VCaP (cell line): ENCODE measurements at regions not wholly inside any gene's neighbourhood (a gene's known extent, or its start where the extent isn't known, plus 50 kb on each side); places are given as distances from the start of the nearest gene placed in this dataset.

Source experiments
- H3K27ac ChIP-seq: fragments of 450-650 bp; 2 replicates; pipeline ENCODE4 v1.5.1; 2017
- TF ChIP-seq, protein P1 (sequence below): fragments of 450-650 bp; conservative IDR thresholded peaks from 2 replicates; pipeline ENCODE4 v1.5.1; 2017; ENCODE audit warnings: mild to moderate bottlenecking, moderate library complexity

- no peak overlapping the region for H3K27ac ChIP-seq
- TF ChIP-seq, protein P1, sequence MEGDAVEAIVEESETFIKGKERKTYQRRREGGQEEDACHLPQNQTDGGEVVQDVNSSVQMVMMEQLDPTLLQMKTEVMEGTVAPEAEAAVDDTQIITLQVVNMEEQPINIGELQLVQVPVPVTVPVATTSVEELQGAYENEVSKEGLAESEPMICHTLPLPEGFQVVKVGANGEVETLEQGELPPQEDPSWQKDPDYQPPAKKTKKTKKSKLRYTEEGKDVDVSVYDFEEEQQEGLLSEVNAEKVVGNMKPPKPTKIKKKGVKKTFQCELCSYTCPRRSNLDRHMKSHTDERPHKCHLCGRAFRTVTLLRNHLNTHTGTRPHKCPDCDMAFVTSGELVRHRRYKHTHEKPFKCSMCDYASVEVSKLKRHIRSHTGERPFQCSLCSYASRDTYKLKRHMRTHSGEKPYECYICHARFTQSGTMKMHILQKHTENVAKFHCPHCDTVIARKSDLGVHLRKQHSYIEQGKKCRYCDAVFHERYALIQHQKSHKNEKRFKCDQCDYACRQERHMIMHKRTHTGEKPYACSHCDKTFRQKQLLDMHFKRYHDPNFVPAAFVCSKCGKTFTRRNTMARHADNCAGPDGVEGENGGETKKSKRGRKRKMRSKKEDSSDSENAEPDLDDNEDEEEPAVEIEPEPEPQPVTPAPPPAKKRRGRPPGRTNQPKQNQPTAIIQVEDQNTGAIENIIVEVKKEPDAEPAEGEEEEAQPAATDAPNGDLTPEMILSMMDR: no peak
These were observed 209.8 kb upstream of the POM121L12 start for GRCh38 chr7:52825611-52826010.

DNA sequence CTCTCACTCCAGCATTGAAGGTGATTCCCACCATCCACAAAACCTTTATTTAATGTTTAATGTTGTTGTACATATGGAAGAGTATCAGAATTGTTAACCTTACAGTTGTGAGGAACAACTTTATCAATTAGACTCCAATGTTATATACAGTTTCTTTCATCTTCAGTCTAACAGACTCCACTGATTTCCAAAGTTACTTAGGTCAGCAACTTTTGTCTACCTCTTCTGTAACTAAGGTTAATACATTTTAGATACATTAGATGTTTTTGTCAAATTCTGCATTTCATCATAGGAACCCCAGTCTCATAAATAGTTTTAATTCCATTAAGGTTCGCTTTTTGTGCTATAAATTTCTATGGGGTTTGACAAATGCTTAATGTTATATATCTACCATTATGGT, 223.9 kb upstream of the POM121L12 start:
- TF ChIP-seq, protein P1: no peak
- H3K27ac ChIP-seq: no peak overlapping the region

DNA sequence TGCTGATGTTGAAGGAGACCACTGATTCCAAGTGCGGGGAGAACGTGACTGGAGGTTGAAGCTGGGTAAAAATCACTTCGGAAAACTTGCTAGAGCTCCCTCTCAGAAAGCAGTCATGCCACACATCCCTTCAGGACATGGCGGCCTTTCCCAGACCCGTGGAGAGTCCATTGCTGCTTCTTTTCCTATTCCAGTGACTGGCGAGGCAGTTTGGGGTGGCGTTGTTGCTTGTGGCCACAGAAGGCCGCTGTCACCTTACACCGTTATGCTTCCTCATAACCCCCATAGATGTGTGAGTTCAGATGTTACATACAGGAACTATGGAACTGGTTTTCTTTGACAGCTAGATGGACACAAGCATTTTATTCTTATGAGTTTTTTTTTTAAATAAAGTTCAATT, 235.6 kb upstream of the POM121L12 start:
- no peak overlapping the region for H3K27ac ChIP-seq
- TF ChIP-seq, protein P1: no peak

DNA sequence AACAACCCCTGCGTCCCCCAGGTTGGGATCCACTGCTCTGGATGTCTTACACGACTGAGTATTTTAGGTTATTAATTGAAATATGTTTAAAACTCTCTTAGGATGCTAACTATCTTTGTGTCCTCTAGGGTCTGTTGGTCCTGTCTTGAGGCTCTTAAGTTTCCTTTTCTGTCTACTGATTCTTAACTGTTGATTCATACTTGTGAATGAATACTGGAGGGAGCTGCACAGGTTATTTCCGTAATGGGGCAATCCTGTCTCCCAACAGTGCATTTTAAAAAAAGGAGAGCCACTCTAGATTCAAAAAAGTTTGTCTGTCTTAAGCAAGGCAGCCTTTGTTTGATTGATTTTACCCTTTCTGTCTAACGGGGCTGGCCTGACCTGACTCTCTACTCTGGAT, 237.6 kb upstream of the POM121L12 start:
- TF ChIP-seq, protein P1: no peak
- peak overlapping the region; percentile 13 for H3K27ac ChIP-seq

GRCh38 chr7:52794621-52795020, 240.8 kb upstream of the POM121L12 start:
- TF ChIP-seq, protein P1: no peak
- H3K27ac ChIP-seq: peak overlapping the region; percentile 82

DNA sequence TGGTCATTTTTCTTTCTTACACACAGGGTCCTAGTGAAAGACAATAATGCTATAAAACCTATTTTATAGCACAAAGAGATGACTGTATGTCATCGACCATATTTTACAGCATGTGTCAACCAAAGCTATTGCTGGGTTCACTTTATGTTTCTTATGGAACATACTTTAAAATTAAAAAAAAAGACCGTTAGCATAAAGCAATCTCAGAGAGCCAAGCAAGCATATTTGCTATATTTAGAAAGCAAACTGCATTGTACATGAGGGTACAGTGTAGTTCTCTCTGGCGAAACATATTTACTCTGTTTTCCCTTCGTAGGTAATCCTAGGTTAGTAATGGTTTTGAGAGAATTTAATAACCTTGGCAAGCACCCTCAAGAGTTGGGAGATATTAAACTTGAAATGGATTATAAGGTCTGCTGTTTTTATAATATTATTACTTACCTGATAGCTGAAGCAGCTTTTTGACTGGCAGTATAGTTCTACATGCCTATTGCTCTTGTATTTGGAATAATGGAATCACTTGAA, 244.2 kb upstream of the POM121L12 start:
- H3K27ac ChIP-seq: peak overlapping the region; percentile 82
- TF ChIP-seq, protein P1: no peak

DNA sequence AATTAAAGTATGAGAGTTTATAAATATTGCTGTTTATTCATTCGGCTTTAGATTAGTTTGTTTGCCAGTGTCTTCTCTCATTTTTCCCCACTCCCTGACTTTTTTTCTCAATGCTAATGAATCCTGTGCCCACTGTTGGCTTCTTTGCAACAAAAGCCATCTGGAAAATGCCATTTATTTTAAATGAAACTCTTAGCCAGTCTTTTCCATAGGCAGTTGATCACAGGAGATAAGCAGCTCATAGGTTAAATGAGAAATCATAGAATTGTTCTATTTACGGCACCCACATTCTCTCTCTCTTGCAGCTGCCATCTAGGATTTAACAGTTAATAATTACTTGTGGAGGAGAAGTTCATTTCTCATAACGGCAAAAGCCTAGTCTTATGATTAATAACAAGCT, 249.3 kb upstream of the POM121L12 start:
- TF ChIP-seq, protein P1: no peak
- H3K27ac ChIP-seq: no peak overlapping the region

DNA sequence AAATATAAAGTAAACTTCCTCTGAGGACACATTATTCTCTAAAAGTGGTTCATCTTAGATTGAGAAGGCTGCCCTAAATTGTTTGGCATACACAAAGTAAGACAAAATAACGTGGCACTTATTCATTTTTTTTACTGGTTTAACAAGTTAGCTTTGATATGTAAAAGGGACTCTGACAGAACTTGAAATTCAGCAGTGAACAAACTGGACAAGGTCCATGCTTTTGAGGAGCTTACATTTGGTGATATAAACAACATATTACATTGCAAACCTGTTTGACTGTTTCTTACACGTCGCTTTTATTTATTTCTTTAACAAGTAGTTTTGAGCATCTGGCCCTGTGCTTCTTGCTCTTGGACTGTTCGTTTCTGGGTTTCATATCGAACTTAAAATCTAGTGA, 253.1 kb upstream of the POM121L12 start:
- H3K27ac ChIP-seq: peak overlapping the region; percentile 84
- TF ChIP-seq, protein P1: no peak
